ENCODE measurements at regions not wholly inside any gene's neighbourhood (a gene's known extent, or its start where the extent isn't known, plus 50 kb on each side); places are given as distances from the start of the nearest gene placed in this dataset.

DNA sequence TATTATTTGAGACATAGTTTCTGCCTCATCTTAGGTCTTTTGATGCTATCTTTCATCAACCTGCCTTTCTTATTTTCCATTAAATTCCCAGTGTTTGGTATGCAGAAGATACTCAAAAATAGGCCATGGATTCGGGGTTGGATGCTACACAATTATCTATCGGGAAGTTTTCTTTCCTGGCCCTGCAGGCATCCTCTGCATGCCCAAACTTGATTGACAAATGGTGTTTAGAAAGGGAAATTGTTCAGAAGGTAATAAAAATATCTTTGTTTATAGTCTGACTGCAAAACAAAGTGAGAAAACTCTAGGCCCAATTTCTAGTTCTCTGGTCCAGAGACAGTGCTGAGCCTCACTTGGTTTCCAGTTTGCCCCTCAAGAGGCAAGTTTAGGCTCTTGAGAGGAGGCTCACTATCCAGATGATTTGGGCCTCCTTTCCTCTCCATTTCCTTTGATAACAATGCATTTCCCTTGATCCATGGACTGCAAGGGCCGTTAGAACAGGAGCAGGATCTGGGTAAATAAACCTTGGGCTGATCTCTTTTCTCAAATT is 157.1 kb upstream of the DPH6 start:
- no peak overlapping the region for H3K27ac Mint-ChIP-seq (ENCODE audit: unreplicated experiment)
- TF ChIP-seq EZH2 (IDR thresholded peaks at IDR 0.05; ENCODE audit: insufficient read depth, low read length): no peak
- TF ChIP-seq, protein P1, sequence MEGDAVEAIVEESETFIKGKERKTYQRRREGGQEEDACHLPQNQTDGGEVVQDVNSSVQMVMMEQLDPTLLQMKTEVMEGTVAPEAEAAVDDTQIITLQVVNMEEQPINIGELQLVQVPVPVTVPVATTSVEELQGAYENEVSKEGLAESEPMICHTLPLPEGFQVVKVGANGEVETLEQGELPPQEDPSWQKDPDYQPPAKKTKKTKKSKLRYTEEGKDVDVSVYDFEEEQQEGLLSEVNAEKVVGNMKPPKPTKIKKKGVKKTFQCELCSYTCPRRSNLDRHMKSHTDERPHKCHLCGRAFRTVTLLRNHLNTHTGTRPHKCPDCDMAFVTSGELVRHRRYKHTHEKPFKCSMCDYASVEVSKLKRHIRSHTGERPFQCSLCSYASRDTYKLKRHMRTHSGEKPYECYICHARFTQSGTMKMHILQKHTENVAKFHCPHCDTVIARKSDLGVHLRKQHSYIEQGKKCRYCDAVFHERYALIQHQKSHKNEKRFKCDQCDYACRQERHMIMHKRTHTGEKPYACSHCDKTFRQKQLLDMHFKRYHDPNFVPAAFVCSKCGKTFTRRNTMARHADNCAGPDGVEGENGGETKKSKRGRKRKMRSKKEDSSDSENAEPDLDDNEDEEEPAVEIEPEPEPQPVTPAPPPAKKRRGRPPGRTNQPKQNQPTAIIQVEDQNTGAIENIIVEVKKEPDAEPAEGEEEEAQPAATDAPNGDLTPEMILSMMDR (IDR thresholded peaks at IDR 0.05; ENCODE audit: insufficient read depth, low read depth, low read length): no peak
- no peaks in the 10 kb centered on the region for H3K36me3 Mint-ChIP-seq (ENCODE audit: low read depth, unreplicated experiment)

GRCh38 chr15:35705030-35705883 is 159.3 kb upstream of the DPH6 start:
- DNase-seq (ENCODE audit: low read depth): no peak
- no peaks in the 10 kb centered on the region for H3K27me3 Mint-ChIP-seq (ENCODE audit: low read depth, unreplicated experiment)
- Histone ChIP-seq H3K27ac (ENCODE audit: low read depth, low read length) (peak overlapping the region; percentile 34), H3K9me3 (ENCODE audit: insufficient read depth, low read depth, low read length) (no peaks in the 10 kb centered on the region), H3K79me2 (ENCODE audit: insufficient read depth, low read length) (no peaks in the 10 kb centered on the region), H3K9ac (ENCODE audit: low read length) (no peak overlapping the region), H3K36me3 (ENCODE audit: insufficient read depth, low read length) (no peaks in the 10 kb centered on the region), H3K4me2 (ENCODE audit: low read length) (peak overlapping the region; percentile 31), H3K4me1 (ENCODE audit: insufficient read depth, low read length) (peaks cover 14% of the 10 kb centered on the region), H4K20me1 (ENCODE audit: insufficient read depth, low read length) (no peaks in the 10 kb centered on the region), H3K27me3 (ENCODE audit: insufficient read depth, low read length) (no peaks in the 10 kb centered on the region), H2AFZ (ENCODE audit: low read depth, low read length) (no peak overlapping the region), H3K4me3 (ENCODE audit: insufficient read depth, low read depth, low read length) (no peak overlapping the region)
- no peak for FAIRE-seq
- H3K9me3 Mint-ChIP-seq (ENCODE audit: unreplicated experiment): no peaks in the 10 kb centered on the region
- H3K4me1 Mint-ChIP-seq (ENCODE audit: low read depth, unreplicated experiment): peaks cover 19% of the 10 kb centered on the region
- H3K36me3 Mint-ChIP-seq (ENCODE audit: low read depth, unreplicated experiment): no peaks in the 10 kb centered on the region
- H3K4me3 Mint-ChIP-seq (ENCODE audit: unreplicated experiment): peak overlapping the region; percentile 28
- TF ChIP-seq, protein P1 (IDR thresholded peaks at IDR 0.05; ENCODE audit: insufficient read depth, low read depth, low read length): no peak
- no peak for TF ChIP-seq EZH2 (IDR thresholded peaks at IDR 0.05; ENCODE audit: insufficient read depth, low read length)
- H3K27ac Mint-ChIP-seq (ENCODE audit: unreplicated experiment): no peak overlapping the region

More for the DNA sequence above, 157.1 kb upstream of the DPH6 start:
- Histone ChIP-seq H3K27me3 (ENCODE audit: insufficient read depth, low read length) (no peaks in the 10 kb centered on the region), H2AFZ (ENCODE audit: low read depth, low read length) (peak overlapping the region; percentile 40), H3K27ac (ENCODE audit: low read depth, low read length) (no peak overlapping the region), H3K9me3 (ENCODE audit: insufficient read depth, low read depth, low read length) (no peaks in the 10 kb centered on the region), H3K36me3 (ENCODE audit: insufficient read depth, low read length) (no peaks in the 10 kb centered on the region), H3K79me2 (ENCODE audit: insufficient read depth, low read length) (no peaks in the 10 kb centered on the region), H3K4me3 (ENCODE audit: insufficient read depth, low read depth, low read length) (no peak overlapping the region), H3K4me2 (ENCODE audit: low read length) (no peak overlapping the region), H3K4me1 (ENCODE audit: insufficient read depth, low read length) (peaks cover 21% of the 10 kb centered on the region), H3K9ac (ENCODE audit: low read length) (no peak overlapping the region), H4K20me1 (ENCODE audit: insufficient read depth, low read length) (no peaks in the 10 kb centered on the region)
- FAIRE-seq (no peak), DNase-seq (ENCODE audit: low read depth) (no peak)
- no peak overlapping the region for H3K4me3 Mint-ChIP-seq (ENCODE audit: unreplicated experiment)
- peaks cover 30% of the 10 kb centered on the region for H3K4me1 Mint-ChIP-seq (ENCODE audit: low read depth, unreplicated experiment)
- no peaks in the 10 kb centered on the region for H3K27me3 Mint-ChIP-seq (ENCODE audit: low read depth, unreplicated experiment)
- no peaks in the 10 kb centered on the region for H3K9me3 Mint-ChIP-seq (ENCODE audit: unreplicated experiment)

All from astrocyte (in vitro differentiated cells and primary cell).